ENCODE measurements at regions not wholly inside any gene's neighbourhood (a gene's known extent, or its start where the extent isn't known, plus 50 kb on each side); places are given as distances from the start of the nearest gene placed in this dataset.

- no peak for DNase-seq
Observed at GRCh38 chr6:33921745-33922144, 117.9 kb upstream of the MLN start.

GRCh38 chr6:33918175-33918695, 114.4 kb upstream of the MLN start:
- DNase-seq: no peak

- no peak for DNase-seq
Observed at GRCh38 chr6:33915134-33915533, 111.3 kb upstream of the MLN start.

- DNase-seq: peak in 1 of 4 experiments; percentile 15
Observed at GRCh38 chr6:33914645-33915044, 110.8 kb upstream of the MLN start.

GRCh38 chr6:33912195-33912594, 108.4 kb upstream of the MLN start:
- no peak for DNase-seq

GRCh38 chr6:33911488-33911887, 107.7 kb upstream of the MLN start:
- no peak for DNase-seq

- DNase-seq: no peak
Observed at GRCh38 chr6:33910594-33910993, 106.8 kb upstream of the MLN start.

GRCh38 chr6:33909737-33910136, 105.9 kb upstream of the MLN start:
- DNase-seq: no peak

- DNase-seq: no peak
Observed at GRCh38 chr6:33908025-33908424, 104.2 kb upstream of the MLN start.

GRCh38 chr6:33907227-33907626, 103.4 kb upstream of the MLN start:
- no peak for DNase-seq

GRCh38 chr6:33906439-33906838, 102.6 kb upstream of the MLN start:
- DNase-seq: no peak

- no peak for DNase-seq
Observed at GRCh38 chr6:33905071-33905609, 101.3 kb upstream of the MLN start.

GRCh38 chr6:33904747-33905065, 100.9 kb upstream of the MLN start:
- no peak for DNase-seq

- DNase-seq: peak in 3 of 4 experiments; percentile 9 to 25 (median 21)
Observed at GRCh38 chr6:33904050-33904746, 100.4 kb upstream of the MLN start.

GRCh38 chr6:33903579-33903978, 99.8 kb upstream of the MLN start:
- no peak for DNase-seq

- no peak for DNase-seq
Observed at GRCh38 chr6:33902457-33902853, 98.7 kb upstream of the MLN start.

GRCh38 chr6:33901822-33902456, 98.1 kb upstream of the MLN start:
- no peak for DNase-seq

- no peak for DNase-seq
Observed at GRCh38 chr6:33898771-33899170, 95.0 kb upstream of the MLN start.

- no peak for DNase-seq
Observed at GRCh38 chr6:33897189-33897780, 93.5 kb upstream of the MLN start.

- DNase-seq: no peak
Observed at GRCh38 chr6:33896391-33897188, 92.8 kb upstream of the MLN start.

- no peak for DNase-seq
Observed at GRCh38 chr6:33895988-33896387, 92.2 kb upstream of the MLN start.

GRCh38 chr6:33895296-33895695, 91.5 kb upstream of the MLN start:
- DNase-seq: no peak

- DNase-seq: no peak
Observed at GRCh38 chr6:33894438-33894837, 90.6 kb upstream of the MLN start.
